Transverse colon (tissue), 4 donors: ENCODE measurements at regions not wholly inside any gene's neighbourhood (a gene's known extent, or its start where the extent isn't known, plus 50 kb on each side); places are given as distances from the start of the nearest gene placed in this dataset.
"Not testable (repeated sequence)": the region's sequence is repeated elsewhere in the genome, so short reads cannot be mapped to it uniquely, and the experiment has no call there.

Experiments used
- EP300 ChIP-seq: sonication (generic); formaldehyde crosslinking; IDR thresholded peaks from one replicate; pipeline ENCODE4 v1.6.1; 2017; ENCODE audit warnings: antibody characterized with exemption, low read depth
- POLR2A ChIP-seq: fragments of 450-650 bp; IDR thresholded peaks from one replicate; pipeline ENCODE4 v1.6.1; 2016; ENCODE audit warnings: antibody characterized with exemption, mild to moderate bottlenecking, moderate library complexity
- POLR2AphosphoS5 ChIP-seq, 3 donors: sonication (generic); formaldehyde crosslinking; IDR thresholded peaks; one replicate each; pipeline ENCODE4 v1.6.1; 2016; ENCODE audit warnings: antibody characterized with exemption in 3 of 3
- TF ChIP-seq, protein P1 (sequence below), 5 experiments: fragments of 200-600 bp in 3 of 5; fragments of 450-650 bp in 2 of 5; sonication (generic) in 3 of 5; IDR thresholded peaks; 1 replicate in 2 of 5; 2 replicates in 3 of 5; pipeline ENCODE4 v1.5.1; 2016 to 2017; ENCODE audit warnings: antibody characterized with exemption in 5 of 5, inconsistent platforms in 3 of 5, mild to moderate bottlenecking in 2 of 5, moderate library complexity in 1 of 5

- TF ChIP-seq, protein P1, sequence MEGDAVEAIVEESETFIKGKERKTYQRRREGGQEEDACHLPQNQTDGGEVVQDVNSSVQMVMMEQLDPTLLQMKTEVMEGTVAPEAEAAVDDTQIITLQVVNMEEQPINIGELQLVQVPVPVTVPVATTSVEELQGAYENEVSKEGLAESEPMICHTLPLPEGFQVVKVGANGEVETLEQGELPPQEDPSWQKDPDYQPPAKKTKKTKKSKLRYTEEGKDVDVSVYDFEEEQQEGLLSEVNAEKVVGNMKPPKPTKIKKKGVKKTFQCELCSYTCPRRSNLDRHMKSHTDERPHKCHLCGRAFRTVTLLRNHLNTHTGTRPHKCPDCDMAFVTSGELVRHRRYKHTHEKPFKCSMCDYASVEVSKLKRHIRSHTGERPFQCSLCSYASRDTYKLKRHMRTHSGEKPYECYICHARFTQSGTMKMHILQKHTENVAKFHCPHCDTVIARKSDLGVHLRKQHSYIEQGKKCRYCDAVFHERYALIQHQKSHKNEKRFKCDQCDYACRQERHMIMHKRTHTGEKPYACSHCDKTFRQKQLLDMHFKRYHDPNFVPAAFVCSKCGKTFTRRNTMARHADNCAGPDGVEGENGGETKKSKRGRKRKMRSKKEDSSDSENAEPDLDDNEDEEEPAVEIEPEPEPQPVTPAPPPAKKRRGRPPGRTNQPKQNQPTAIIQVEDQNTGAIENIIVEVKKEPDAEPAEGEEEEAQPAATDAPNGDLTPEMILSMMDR (IDR thresholded peaks at IDR 0.05): not testable (repeated sequence)
- not testable (repeated sequence) for TF ChIP-seq EP300; POLR2A; POLR2AphosphoS5 (IDR thresholded peaks at IDR 0.05)
Measured at GRCh38 chr10:8693635-8694034, 639.1 kb downstream of the GATA3 start.
